ENCODE measurements at regions not wholly inside any gene's neighbourhood (a gene's known extent, or its start where the extent isn't known, plus 50 kb on each side); places are given as distances from the start of the nearest gene placed in this dataset.
"Not testable (repeated sequence)": the region's sequence is repeated elsewhere in the genome, so short reads cannot be mapped to it uniquely, and the experiment has no call there.

- DNase-seq (ENCODE audit: low read depth in 2 of 3, low spot score in 2 of 3), result no peak
Measured at GRCh38 chr9:31355159-31355882, 1029.1 kb upstream of the ACO1 start.

- DNase-seq (ENCODE audit: low read depth in 2 of 3, low spot score in 2 of 3), result no peak
Measured at GRCh38 chr9:31355965-31356364, 1028.5 kb upstream of the ACO1 start.

GRCh38 chr9:31359071-31359470 is 1025.4 kb upstream of the ACO1 start:
- DNase-seq (ENCODE audit: low read depth in 2 of 3, low spot score in 2 of 3), result no peak

GRCh38 chr9:31364171-31364570 is 1020.3 kb upstream of the ACO1 start:
- no peak for DNase-seq (ENCODE audit: low read depth in 2 of 3, low spot score in 2 of 3)

- no peak for DNase-seq (ENCODE audit: low read depth in 2 of 3, low spot score in 2 of 3)
Measured at GRCh38 chr9:31372799-31373587, 1011.5 kb upstream of the ACO1 start.

- DNase-seq (ENCODE audit: low read depth in 2 of 3, low spot score in 2 of 3), result no peak
Measured at GRCh38 chr9:31377358-31377757, 1007.1 kb upstream of the ACO1 start.

- no peak for DNase-seq (ENCODE audit: low read depth in 2 of 3, low spot score in 2 of 3)
Measured at GRCh38 chr9:31388660-31389059, 995.8 kb upstream of the ACO1 start.

- DNase-seq (ENCODE audit: low read depth in 2 of 3, low spot score in 2 of 3), result no peak
Measured at GRCh38 chr9:31389075-31389474, 995.4 kb upstream of the ACO1 start.

- no peak for DNase-seq (ENCODE audit: low read depth in 2 of 3, low spot score in 2 of 3)
Measured at GRCh38 chr9:31390403-31391025, 993.9 kb upstream of the ACO1 start.

- DNase-seq (ENCODE audit: low read depth in 2 of 3, low spot score in 2 of 3), result no peak
Measured at GRCh38 chr9:31393240-31393639, 991.2 kb upstream of the ACO1 start.

GRCh38 chr9:31394015-31394473 is 990.4 kb upstream of the ACO1 start:
- DNase-seq (ENCODE audit: low read depth in 2 of 3, low spot score in 2 of 3), result no peak

- no peak for DNase-seq (ENCODE audit: low read depth in 2 of 3, low spot score in 2 of 3)
Measured at GRCh38 chr9:31412081-31412480, 972.4 kb upstream of the ACO1 start.

- no peak for DNase-seq (ENCODE audit: low read depth in 2 of 3, low spot score in 2 of 3)
Measured at GRCh38 chr9:31415164-31415563, 969.3 kb upstream of the ACO1 start.

GRCh38 chr9:31418419-31418818 is 966.0 kb upstream of the ACO1 start:
- no peak for DNase-seq (ENCODE audit: low read depth in 2 of 3, low spot score in 2 of 3)

GRCh38 chr9:31443630-31444457 is 940.6 kb upstream of the ACO1 start:
- not testable (repeated sequence) for DNase-seq (ENCODE audit: low read depth in 2 of 3, low spot score in 2 of 3)

GRCh38 chr9:31445357-31445756 is 939.1 kb upstream of the ACO1 start:
- no peak for DNase-seq (ENCODE audit: low read depth in 2 of 3, low spot score in 2 of 3)

GRCh38 chr9:31445960-31446359 is 938.5 kb upstream of the ACO1 start:
- DNase-seq (ENCODE audit: low read depth in 2 of 3, low spot score in 2 of 3), result no peak

GRCh38 chr9:31467075-31467474 is 917.4 kb upstream of the ACO1 start:
- DNase-seq (ENCODE audit: low read depth in 2 of 3, low spot score in 2 of 3), result no peak

GRCh38 chr9:31470051-31470450 is 914.4 kb upstream of the ACO1 start:
- DNase-seq (ENCODE audit: low read depth in 2 of 3, low spot score in 2 of 3), result no peak

- no peak for DNase-seq (ENCODE audit: low read depth in 2 of 3, low spot score in 2 of 3)
Measured at GRCh38 chr9:31471010-31471409, 913.4 kb upstream of the ACO1 start.

- no peak for DNase-seq (ENCODE audit: low read depth in 2 of 3, low spot score in 2 of 3)
Measured at GRCh38 chr9:31486630-31487029, 897.8 kb upstream of the ACO1 start.

All from hematopoietic multipotent progenitor cell (in vitro differentiated cells).